ENCODE measurements at regions not wholly inside any gene's neighbourhood (a gene's known extent, or its start where the extent isn't known, plus 50 kb on each side); places are given as distances from the start of the nearest gene placed in this dataset.
"Not testable (repeated sequence)": the region's sequence is repeated elsewhere in the genome, so short reads cannot be mapped to it uniquely, and the experiment has no call there.

DNA sequence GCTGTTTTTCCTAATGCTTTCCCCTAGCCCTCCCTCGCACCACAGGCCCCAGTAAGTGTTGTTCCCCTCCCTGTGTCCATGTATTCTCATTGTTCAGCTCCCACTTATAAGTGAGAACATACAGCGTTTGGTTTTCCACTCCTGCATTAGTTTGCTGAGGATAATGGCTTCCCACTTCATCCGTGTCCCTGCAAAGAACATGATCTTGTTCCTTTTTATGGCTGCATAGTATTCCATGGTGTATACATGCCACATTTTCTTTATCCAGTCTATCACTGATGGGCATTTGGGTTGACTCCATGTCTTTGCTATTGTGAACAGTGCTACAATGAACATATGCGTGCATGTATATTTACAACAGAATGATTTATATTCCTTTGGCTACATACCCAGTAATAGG is 99.1 kb upstream of the CCDC28A start:
- TF ChIP-seq, protein P1, sequence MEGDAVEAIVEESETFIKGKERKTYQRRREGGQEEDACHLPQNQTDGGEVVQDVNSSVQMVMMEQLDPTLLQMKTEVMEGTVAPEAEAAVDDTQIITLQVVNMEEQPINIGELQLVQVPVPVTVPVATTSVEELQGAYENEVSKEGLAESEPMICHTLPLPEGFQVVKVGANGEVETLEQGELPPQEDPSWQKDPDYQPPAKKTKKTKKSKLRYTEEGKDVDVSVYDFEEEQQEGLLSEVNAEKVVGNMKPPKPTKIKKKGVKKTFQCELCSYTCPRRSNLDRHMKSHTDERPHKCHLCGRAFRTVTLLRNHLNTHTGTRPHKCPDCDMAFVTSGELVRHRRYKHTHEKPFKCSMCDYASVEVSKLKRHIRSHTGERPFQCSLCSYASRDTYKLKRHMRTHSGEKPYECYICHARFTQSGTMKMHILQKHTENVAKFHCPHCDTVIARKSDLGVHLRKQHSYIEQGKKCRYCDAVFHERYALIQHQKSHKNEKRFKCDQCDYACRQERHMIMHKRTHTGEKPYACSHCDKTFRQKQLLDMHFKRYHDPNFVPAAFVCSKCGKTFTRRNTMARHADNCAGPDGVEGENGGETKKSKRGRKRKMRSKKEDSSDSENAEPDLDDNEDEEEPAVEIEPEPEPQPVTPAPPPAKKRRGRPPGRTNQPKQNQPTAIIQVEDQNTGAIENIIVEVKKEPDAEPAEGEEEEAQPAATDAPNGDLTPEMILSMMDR (conservative IDR thresholded peaks at IDR 0.05; ENCODE audit: low read depth, low read length) = not testable (repeated sequence)
- not testable (repeated sequence) for TF ChIP-seq EZH2 (IDR thresholded peaks at IDR 0.05; ENCODE audit: borderline replicate concordance, low read depth, low read length, poor library complexity, severe bottlenecking)

All from A673 (cell line).